IMR-90 (cell line): ENCODE measurements at regions not wholly inside any gene's neighbourhood (a gene's known extent, or its start where the extent isn't known, plus 50 kb on each side); places are given as distances from the start of the nearest gene placed in this dataset.

Experiments
- TF ChIP-seq, protein P1 (sequence below): conservative IDR thresholded peaks from 2 replicates; pipeline ENCODE4 v1.5.1; 2012; ENCODE audit warnings: mild to moderate bottlenecking, low read depth, low read length, improper control_type of control experiment

GRCh38 chr21:14869984-14870852 is 194.6 kb downstream of the NRIP1 start (continued):
- TF ChIP-seq, protein P1, sequence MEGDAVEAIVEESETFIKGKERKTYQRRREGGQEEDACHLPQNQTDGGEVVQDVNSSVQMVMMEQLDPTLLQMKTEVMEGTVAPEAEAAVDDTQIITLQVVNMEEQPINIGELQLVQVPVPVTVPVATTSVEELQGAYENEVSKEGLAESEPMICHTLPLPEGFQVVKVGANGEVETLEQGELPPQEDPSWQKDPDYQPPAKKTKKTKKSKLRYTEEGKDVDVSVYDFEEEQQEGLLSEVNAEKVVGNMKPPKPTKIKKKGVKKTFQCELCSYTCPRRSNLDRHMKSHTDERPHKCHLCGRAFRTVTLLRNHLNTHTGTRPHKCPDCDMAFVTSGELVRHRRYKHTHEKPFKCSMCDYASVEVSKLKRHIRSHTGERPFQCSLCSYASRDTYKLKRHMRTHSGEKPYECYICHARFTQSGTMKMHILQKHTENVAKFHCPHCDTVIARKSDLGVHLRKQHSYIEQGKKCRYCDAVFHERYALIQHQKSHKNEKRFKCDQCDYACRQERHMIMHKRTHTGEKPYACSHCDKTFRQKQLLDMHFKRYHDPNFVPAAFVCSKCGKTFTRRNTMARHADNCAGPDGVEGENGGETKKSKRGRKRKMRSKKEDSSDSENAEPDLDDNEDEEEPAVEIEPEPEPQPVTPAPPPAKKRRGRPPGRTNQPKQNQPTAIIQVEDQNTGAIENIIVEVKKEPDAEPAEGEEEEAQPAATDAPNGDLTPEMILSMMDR, result no peak
